ENCODE measurements at regions not wholly inside any gene's neighbourhood (a gene's known extent, or its start where the extent isn't known, plus 50 kb on each side); places are given as distances from the start of the nearest gene placed in this dataset.

DNA sequence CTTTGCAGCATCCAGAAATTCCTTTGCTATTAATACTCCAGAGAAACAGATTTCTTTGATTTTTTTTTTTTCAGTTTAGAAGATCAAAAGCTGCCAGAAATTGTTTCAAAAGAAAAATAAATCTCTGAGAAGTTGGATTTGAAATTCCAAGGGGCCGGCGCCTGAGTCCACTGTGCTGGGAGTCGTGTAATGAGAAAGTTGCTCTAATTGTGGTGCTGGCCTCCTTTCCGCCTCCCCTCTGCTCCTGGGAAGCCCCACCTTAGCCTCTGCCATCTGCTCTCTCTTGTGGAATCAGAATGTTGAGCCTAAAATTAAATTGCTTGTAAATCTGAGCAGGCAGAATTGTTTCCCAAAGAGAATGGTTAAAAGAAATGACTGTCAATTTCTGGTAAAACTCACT lies 93.3 kb downstream of the EMX2 start:
- TF ChIP-seq, protein P1, sequence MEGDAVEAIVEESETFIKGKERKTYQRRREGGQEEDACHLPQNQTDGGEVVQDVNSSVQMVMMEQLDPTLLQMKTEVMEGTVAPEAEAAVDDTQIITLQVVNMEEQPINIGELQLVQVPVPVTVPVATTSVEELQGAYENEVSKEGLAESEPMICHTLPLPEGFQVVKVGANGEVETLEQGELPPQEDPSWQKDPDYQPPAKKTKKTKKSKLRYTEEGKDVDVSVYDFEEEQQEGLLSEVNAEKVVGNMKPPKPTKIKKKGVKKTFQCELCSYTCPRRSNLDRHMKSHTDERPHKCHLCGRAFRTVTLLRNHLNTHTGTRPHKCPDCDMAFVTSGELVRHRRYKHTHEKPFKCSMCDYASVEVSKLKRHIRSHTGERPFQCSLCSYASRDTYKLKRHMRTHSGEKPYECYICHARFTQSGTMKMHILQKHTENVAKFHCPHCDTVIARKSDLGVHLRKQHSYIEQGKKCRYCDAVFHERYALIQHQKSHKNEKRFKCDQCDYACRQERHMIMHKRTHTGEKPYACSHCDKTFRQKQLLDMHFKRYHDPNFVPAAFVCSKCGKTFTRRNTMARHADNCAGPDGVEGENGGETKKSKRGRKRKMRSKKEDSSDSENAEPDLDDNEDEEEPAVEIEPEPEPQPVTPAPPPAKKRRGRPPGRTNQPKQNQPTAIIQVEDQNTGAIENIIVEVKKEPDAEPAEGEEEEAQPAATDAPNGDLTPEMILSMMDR (IDR thresholded peaks at IDR 0.05; ENCODE audit: insufficient read depth, missing control alignments): no peak
- DNase-seq (ENCODE audit: insufficient read length, low spot score): no peak
- no peak for FAIRE-seq

GRCh38 chr10:117638200-117638599 lies 95.7 kb downstream of the EMX2 start:
- TF ChIP-seq, protein P1 (IDR thresholded peaks at IDR 0.05; ENCODE audit: insufficient read depth, missing control alignments): no peak
- DNase-seq (ENCODE audit: insufficient read length, low spot score) (no peak), FAIRE-seq (no peak)

DNA sequence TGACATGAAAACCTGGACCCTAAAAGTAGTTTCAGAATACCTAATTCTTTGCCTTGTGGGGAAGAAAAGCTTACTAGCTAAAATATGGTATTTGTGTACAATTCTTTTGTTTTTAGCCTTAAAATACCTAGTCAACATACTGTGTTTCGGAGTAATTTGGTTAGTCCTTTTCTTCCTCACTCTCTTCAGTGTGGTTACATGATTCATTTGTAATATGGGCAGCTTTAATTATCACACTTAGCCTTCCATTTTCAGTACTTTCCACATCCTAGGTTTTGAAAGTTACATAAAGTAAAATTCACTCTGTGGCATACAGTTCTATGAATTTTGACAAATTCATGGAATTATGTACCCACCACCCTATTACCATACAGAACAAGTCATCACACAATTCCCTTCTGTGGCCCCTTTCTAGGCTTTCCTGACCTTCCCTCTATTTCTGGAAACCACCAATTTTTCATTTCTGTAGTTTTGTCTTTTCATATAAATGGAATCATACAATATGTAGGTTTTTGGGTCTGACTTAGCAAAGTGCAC lies 96.2 kb downstream of the EMX2 start:
- DNase-seq (ENCODE audit: insufficient read length, low spot score): no peak
- TF ChIP-seq, protein P1 (IDR thresholded peaks at IDR 0.05; ENCODE audit: insufficient read depth, missing control alignments): no peak
- FAIRE-seq: no peak

GRCh38 chr10:117640406-117640805 lies 97.9 kb downstream of the EMX2 start:
- FAIRE-seq (no peak), DNase-seq (ENCODE audit: insufficient read length, low spot score) (no peak)
- TF ChIP-seq, protein P1 (IDR thresholded peaks at IDR 0.05; ENCODE audit: insufficient read depth, missing control alignments): no peak

DNA sequence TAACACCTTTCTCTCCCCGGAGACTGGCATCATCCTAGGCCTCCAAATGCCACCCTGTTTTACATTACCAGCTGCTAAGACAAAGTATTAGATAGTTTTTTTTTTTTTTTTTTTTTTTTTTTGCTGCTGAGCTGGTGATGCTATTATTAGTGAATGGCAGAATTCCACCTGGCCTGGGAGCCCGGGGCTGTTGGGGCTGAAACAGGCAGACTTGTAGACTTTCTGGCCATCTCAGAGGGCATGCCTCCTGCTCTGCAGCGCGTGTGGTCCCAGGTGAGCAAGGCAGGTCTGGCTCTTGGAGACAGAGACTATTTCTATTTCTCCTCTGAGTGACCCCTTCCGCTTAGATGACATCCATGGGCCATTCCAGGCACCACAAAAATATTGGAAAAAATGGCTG lies 104.2 kb downstream of the EMX2 start:
- no peak for FAIRE-seq
- TF ChIP-seq, protein P1 (IDR thresholded peaks at IDR 0.05; ENCODE audit: insufficient read depth, missing control alignments): no peak
- no peak for DNase-seq (ENCODE audit: insufficient read length, low spot score)

DNA sequence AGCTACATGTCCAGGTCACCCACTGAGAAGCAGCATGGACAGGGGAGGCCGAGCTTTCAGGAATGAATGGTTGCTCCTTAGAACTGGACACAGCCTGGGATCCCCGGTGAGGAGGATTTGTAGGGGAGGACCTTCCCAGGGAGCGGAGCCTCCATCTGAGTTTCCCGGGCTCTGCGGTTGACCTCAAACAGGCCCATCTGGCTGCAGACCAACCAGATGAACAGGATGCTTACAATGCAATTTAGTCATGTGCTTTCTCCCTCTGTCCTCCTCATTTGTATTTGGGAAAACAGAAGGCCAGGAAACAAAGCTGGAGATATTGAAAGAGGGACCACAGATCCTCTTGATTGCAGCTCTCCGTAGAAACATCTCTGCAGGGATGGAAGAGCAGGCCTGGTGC lies 104.8 kb downstream of the EMX2 start:
- TF ChIP-seq, protein P1 (IDR thresholded peaks at IDR 0.05; ENCODE audit: insufficient read depth, missing control alignments): no peak
- FAIRE-seq (no peak), DNase-seq (ENCODE audit: insufficient read length, low spot score) (no peak)

GRCh38 chr10:117651121-117651520 lies 108.6 kb downstream of the EMX2 start:
- TF ChIP-seq, protein P1 (IDR thresholded peaks at IDR 0.05; ENCODE audit: insufficient read depth, missing control alignments): no peak
- FAIRE-seq (no peak), DNase-seq (ENCODE audit: insufficient read length, low spot score) (no peak)
